HG03039 (cell line): ENCODE measurements at regions not wholly inside any gene's neighbourhood (a gene's known extent, or its start where the extent isn't known, plus 50 kb on each side); places are given as distances from the start of the nearest gene placed in this dataset.

Experiments
- ATAC-seq: cut with Tn5 transposase; IDR thresholded peaks from one replicate; pipeline ENCODE4 v1.9.1; 2021; ENCODE audit warnings: mild to moderate bottlenecking, moderate library complexity; ENCODE audit not compliant: unreplicated experiment

DNA sequence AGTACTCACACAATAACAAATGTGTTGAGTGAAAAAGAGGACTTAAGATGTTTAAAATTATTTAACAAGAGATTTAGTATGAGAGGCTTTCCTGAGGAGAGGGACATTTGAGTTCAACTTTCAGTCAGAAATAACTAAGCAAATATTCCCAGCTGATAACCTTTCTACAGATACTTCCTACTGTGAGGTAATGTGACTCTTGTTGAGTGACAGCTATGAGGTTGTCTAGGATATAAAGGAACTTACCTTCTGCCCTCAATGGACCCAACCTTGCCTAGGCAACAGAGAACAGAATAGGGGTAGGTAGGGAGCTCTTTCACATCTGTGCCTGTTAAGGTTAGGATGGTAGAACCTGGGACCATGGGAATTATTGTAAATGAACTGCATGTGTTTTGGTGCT is 54.7 kb downstream of the GLUD2 start:
- no peak for ATAC-seq

DNA sequence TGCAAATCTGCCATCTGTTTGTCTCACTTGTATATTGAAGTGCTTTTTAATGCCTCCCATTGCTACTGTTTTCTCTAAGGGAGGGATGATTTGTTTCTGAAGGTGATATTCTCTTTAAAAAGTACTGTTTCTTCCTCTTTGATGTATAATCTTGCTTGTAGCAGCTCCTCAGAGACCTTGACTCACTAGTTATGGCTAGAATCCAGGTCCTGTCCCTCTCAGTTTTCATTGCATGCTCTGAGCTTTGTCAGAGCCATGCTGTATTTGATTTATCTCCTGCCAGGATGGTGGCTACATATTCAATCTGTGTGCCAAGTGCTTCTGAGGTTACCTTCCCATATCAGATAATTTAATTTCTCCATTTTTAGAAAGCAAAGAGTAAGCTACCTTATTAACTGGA is 56.0 kb downstream of the GLUD2 start:
- ATAC-seq = no peak

DNA sequence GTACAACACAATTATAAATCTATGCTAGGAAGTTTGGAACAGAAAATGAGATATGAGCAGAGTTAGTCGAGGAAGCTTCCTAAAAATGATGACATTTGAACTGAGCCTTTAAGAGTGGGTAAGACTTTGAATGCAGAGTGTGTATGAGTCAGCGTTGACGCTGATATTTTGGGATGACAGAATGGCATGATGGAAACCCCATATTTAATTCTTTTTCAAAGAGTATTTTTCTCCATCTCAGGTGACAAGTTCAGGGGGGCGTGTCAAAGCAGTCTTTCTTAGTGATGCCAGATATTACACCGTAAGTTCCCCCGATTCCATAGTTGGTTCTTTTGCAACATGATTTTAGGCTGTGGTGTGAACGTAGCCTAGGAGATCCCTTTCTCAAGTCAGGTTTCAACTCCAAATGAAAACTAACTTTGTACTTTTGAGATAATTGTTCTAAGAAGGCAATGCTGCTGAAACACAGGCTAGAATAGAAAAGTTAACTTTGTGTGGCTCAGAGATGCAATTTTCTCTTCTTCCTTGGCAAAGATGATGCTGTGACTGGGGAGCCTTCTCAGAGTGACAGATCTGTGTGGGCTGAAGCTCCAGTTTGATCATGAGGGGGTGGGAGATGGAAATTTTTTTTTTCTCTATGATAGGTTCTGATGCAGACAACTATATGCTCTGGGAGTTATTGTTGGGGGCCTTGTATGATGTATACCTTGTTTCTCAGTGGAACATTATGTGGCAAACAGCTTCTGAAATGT is 59.2 kb downstream of the GLUD2 start:
- ATAC-seq = no peak

DNA sequence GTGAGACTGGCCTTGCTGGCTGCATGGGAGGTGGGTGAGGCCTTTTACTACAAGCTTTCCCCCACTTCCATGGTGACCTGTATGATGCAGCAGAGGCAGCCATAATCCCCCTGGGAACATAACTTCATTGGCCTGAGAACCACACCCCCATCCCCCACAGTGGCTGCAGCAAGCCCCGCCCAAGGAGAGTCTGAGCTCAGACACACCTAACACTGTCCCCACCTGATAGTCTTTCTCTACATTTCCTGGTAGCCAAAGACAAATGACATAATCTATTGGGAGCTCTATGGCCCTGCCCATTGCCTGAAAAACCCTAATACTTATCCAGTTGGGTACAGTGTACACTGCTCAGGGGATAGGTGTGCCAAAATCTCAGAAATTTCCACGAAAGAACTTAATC is 62.6 kb downstream of the GLUD2 start:
- ATAC-seq = no peak

DNA sequence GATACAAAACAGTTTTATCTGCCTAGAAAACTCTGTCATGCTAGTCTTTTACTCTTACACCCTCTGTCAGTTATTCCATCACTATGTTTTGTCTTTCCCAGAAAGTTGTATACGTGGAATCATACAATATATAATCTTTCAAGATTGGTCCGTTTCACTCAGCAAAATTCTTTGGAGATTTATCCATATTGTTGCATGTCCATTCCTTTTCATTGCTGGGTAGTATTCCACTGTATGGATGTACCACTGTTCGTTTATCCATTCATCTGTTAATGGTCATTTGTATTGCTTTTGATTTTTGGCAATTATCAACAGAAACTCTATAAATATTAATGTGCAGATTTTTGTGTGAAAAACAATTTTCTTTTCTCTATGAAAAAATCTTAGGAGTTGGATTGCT is 63.1 kb downstream of the GLUD2 start:
- ATAC-seq = no peak

DNA sequence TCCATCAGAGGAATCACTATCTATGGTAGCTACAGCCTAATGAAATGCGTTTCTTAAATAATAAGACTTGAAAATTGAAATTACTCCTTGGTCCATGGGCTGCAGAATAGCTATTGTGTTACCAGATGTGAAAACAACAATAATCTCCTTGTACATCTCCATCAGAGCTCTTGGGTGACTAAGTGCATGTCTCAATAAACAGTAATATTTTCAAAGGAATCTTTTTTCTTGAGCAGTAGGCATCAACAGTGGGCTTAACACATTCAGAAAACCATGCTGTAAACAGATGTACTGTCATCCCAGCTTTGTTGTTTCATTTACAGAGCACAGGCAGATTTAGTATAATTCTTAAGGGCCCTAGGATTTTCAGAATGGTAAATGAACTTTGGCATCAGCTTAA is 67.3 kb downstream of the GLUD2 start:
- no peak for ATAC-seq

DNA sequence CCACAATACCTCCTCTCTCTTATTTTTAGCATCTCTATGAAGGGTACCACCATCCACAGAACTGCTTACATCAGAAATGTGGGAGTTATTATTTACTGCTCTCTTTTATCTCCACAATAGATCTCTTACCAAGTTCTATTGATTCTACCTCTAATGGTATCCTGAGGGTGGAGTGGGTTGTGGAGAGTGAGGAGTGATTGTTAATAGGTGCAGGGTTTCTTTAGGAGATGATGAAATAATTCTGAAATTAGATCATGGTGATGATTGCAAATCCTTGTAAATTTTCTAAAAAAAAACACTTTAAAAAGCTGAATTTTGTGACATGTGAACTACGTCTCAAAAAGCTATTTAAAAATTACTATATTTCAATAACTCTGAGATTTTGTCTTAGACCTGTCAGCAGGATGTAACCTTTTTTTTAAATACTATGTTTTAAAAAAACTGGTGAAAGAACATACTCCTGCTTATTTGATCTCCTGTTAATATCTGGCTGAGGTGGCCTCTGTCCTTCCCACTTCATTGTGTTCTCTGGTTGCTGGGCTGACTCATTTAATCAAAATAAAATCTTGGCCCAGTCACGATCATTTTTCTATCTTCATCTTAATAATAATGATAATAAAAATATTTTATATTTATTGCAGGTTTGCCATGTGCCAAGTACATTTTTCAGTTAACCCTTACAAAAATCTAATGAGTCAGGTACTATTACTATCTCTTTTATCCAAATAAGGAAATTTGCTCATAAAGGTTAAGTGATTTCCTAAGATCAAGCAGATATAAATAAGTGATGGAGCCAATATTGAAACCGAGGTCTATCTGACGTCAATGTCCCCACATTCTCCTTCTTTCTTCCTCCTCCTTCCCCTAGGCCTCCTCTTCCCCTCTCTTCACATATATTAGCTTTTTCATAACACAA is 73.5 kb downstream of the GLUD2 start:
- no peak for ATAC-seq

DNA sequence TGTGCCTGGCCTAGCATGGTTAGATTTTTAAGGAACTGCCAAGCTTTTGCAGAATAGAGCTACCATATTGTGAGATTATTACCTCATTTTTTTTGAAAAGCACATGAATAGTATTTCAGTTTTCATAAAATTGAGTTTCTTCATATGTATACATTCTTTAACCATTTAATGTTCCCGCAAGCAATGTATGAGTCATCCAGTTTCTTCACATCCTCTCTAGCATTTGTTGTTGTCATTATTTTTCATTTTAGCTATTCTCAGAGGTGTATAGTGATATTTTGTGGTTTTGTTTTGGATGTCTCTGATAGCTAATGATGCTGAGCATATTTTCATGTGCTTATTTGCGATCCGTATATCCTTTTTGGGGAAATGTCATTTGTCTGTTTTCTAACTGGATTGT is 74.9 kb downstream of the GLUD2 start:
- ATAC-seq = no peak

DNA sequence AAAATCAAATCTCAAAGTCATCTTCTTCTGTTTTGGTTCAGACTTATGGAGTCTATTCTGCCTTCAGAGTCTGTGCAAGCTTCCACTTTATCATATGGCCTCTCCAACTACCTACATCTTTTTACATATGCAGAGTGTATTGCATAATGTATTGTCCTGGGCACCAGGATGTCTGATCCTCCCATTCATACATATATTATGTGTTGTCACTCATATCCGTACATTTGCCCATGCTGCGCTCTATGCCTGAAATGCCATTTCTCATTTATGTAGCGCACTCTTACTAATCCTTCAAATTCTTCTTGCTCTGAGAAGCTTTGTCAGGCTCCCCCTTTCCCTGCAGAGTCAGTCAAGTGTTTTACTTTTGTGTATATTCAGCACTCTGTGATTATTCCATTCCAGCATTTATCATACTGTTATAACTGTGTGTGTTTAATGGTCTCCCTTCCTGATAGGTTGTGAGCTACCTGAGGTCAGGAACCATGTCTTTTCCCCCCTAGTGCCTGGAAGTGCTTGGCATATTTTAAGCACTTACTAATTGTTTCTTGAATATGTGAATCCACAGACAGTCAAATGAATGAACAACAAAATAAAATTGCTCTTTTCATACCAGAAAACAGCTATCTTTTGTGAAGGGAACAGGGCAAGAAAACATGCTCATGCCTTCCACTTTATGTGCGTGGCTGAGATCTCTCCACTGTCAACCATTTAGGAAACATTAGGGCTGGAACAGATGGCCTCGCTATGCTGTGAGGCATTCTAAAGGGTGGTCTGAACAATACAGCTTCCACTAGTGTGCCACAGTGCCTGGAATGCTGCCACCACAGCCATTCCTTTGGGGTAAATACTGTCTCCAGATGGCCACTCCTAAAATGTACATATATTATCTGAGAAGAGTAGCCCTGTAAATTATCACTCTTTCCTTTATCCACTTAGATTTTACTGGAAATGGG is 81.8 kb downstream of the GLUD2 start:
- ATAC-seq = no peak

DNA sequence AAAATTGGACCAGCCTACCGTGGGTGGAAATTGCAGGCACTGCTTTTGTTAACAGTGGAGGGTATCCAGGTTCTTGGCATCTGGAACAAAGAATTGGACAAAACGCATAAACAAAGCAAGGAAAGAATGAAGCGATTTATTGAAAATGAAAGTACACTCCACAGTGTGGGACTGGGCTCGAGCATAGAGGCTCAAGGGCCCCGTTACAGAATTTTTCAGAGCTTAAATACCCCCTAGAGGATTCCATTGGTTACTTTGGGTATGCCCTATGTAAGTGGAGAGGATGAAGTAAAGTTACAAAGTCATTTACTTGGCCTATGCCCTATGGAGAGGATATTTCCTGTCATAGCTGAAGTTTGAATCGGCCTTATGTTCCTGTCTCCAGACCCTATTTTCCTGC is 85.3 kb downstream of the GLUD2 start:
- ATAC-seq = no peak

DNA sequence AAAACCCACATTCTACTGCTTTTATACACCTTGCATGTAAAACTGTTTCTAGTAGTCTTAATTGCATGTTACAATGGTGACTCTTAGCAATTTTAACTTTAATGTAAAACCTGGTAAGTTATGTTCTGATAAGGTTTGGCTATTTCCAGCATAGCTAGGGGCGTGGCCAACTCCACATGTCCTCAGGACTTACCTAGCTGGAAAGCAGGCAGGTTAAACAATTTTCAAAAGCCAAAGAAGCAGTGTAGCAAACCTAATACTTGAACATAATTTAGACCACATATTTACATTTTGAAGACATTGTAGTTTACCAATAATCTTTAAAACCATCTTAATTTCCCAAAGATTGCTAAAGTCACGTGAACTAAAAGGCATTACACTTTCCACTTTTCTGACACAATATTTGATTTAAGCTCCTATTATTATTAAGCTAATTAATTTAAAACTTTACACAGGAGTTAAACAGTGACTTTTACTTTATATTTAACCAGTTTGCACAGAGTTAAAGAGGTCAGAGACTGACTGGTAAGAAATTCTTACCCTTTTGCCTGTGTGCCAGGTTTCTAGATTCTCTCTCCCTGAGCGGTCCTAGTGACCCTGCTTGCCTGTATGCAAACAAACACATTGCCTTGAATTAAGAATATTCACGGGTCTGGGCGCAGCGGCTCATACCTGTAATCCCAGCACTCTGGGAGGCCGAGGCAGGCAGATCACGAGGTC is 88.2 kb downstream of the GLUD2 start:
- no peak for ATAC-seq

DNA sequence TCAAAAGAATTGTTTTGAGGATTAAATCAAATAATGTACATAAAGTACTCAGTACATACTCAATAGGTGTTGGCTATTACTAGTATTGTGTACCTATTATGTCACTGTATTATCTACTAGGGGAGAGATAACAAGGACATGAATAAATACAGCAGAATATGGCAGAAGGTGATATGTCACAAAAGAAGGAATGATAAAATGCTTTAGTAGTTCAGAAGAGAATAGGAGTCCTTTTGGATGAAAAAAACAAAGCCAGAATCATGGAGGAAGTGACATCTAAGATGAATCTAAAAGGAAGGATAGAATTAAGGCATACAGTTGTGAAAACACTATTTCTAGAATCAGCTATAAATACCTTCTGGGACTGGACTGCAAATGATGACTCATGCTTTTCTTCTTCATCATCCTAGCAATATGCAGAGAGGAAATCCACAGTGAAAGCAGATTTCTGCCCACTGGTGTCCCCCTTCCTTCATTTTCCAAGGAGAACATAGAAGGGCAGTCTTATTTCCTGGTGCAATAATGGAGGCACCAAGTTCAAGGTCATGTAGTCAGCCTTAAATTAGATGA is 98.7 kb downstream of the GLUD2 start:
- ATAC-seq = no peak

DNA sequence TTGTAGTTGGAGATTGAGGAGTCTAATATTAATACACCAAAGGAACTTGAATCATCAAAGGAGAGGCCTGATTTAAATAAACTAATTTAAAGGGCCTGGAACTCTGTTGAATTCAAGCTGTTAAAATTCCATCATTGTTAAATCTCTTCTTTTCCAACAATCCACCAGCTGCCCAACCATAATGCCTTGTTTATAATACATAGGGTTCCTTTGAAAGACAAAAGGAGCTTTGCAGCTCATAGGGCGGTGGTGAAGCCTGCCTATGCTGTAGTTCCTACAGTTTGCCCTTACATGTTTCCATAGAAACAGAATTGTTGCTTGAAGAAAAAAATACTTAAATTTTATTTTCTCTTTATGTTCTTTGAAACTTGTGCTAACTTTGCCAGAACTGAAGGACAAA is 102.8 kb downstream of the GLUD2 start:
- ATAC-seq = no peak

DNA sequence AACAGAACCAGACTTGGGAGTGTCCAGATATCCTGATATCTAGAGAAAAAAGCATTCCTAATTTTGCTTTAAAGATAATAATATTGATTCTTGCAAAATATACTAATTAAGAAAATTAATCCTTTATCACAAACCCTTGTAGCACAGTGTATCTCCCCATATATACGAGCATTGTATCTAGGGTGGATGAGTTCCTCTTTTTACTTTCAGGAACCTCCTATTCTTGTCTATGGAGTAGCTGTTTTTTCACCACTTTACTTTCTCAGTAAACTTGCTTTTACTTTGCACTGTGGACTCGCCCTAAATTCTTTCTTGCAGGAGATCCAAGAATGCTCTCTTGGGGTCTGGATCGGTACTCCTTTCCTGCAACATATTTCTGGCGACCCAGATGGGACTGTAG is 103.9 kb downstream of the GLUD2 start:
- ATAC-seq = peak; percentile 62

DNA sequence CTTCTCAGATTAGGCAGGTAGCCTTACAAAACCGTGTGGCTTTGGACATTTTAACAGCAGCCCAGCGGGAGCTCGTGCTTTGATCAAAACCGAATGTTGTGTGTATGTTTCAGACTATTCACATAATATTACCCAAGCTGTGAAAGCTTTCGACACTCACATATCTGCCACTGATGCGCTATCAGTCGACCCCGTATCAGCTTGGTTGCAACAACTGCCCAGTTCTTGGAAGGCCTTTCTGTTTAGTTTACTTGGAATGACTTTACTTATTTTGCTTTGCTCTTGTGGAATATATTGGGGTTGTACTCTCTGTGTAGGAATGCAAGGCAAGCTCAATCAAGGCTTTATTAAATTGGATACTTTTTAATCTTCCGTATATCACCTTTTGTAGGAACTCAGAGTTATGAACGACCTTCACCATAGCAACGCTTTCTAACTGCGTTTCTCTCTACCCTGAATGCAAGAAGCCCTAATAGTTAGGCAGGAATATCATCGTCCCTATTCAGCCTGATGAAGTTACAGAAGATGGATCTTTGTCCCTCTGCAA is 107.5 kb downstream of the GLUD2 start:
- no peak for ATAC-seq

DNA sequence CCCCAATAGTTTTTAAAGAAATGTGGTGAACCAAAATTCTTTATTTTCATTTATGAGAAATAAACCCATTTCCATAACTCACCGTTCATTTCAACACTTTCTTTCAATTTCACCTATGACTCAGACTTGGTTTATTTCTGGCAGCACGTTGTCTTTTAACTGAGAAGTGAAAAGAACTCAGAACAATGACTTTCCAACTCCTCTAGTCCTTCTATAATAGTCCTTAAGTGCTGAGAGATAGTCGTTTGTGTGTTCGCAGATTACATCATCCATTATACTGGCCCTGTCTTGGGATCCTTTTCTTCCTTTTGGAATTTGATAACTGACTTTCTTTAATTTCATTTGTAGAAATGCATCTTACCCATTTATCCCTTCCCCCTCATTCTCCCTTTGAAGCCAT is 113.6 kb downstream of the GLUD2 start:
- peak; percentile 72 for ATAC-seq

DNA sequence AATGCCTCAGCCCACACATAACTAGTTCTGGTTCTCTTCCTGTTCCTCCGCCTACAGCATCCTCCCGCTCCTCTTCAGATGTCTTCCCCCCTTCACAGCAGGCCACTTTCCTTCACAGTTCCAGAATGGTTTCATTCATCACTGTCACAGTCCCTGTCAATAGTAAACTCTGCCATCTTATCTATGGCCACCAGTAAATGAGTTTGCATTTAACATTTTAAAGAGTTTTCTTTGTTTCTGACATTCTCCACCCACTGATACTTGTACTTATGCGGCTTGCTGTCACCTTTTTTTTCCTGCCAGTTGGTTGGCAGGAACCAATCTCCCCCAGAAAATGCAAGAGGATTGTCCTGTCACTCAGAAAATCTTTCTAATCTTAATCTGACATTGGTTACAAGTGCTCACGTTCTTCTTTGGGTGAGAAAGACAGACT is 114.1 kb downstream of the GLUD2 start:
- peak; percentile 63 for ATAC-seq

DNA sequence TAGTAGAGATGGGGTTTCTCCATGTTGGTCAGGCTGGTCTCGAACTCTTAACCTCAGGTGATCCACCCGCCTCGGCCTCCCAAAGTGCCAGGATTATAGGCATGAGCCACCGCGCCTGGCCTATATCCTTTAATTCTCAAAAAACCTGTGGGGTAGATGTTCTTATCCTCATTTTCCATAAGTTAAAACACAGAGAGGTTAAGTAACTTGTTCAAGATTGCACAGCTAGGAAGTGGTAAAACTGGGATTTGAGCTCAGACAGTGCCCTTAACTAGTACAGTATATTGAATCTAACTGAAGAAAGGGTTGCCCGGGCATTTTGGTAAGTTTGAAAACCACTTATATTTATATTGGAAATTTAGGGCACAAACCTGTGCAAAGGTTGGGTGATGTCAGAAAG is 116.0 kb downstream of the GLUD2 start:
- no peak for ATAC-seq

DNA sequence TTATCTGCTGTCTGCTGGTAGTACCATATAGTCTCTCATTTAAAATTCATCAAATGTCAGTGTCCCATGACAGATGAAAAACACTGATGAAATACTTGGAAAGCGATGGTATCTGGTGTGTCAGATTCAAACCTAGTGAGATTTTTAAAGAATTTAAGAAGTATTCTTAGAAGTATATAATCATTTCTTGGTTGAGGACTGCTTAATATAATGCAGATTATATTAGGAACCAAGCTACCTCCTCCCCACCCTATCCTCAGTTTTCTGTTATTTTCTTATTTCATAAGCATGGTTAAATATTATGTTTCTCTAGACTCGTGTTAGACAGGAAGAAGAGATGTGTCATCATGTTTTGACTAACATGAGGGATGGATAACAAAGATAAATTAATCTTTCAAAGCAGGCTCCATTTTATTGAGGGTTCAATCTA is 118.5 kb downstream of the GLUD2 start:
- no peak for ATAC-seq
